ENCODE measurements at regions not wholly inside any gene's neighbourhood (a gene's known extent, or its start where the extent isn't known, plus 50 kb on each side); places are given as distances from the start of the nearest gene placed in this dataset.

GRCh38 chr11:13223112-13223511, 54.5 kb upstream of the BMAL1 start:
- Histone ChIP-seq H3K4me3 (replicated peaks in 1 of 3; ENCODE audit: insufficient read depth in 1 of 3, low read depth in 2 of 3, low read length in 3 of 3) (no peak overlapping the region), H3K9me3 (ENCODE audit: low read length) (no peaks in the 10 kb centered on the region), H3K36me3 (replicated peaks in 1 of 2; ENCODE audit: control insufficient read depth in 1 of 2, insufficient read depth in 2 of 2, low read length in 2 of 2) (no peaks in the 10 kb centered on the region), H3K4me1 (ENCODE audit: insufficient read depth, low read length) (no peaks in the 10 kb centered on the region), H3K27me3 (ENCODE audit: control insufficient read depth in 1 of 2, insufficient read depth in 2 of 2, low read length in 2 of 2) (peaks cover 0 to 7% of the 10 kb centered on the region in 2 experiments; a peak in 2 of 5 replicates), H2AFZ (ENCODE audit: low read length) (no peak overlapping the region), H3K9ac (ENCODE audit: insufficient read depth, low read depth, low read length) (no peak overlapping the region), H3K79me2 (ENCODE audit: insufficient read depth, low read length) (no peaks in the 10 kb centered on the region), H3K27ac (ENCODE audit: extremely low read length, insufficient read depth, low read length) (no peak overlapping the region), H3K4me2 (ENCODE audit: low read depth, low read length) (no peak overlapping the region), H4K20me1 (ENCODE audit: insufficient read depth, low read length) (no peaks in the 10 kb centered on the region)
- ChIA-PET CTCF (ENCODE audit: low intra/inter-chr PET ratio, low total read pairs) (no interaction called here), POLR2A (no interaction called here)
- DNase-seq (ENCODE audit: low spot score) (no peak), ATAC-seq (no peak), FAIRE-seq (no peak)
- no peak for TF ChIP-seq MTA1 (CRISPR knock-in tag; IDR thresholded peaks at IDR 0.05; ENCODE audit: borderline replicate concordance)
- TF ChIP-seq, protein P1, sequence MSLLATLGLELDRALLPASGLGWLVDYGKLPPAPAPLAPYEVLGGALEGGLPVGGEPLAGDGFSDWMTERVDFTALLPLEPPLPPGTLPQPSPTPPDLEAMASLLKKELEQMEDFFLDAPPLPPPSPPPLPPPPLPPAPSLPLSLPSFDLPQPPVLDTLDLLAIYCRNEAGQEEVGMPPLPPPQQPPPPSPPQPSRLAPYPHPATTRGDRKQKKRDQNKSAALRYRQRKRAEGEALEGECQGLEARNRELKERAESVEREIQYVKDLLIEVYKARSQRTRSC (CRISPR knock-in tag; IDR thresholded peaks at IDR 0.05; ENCODE audit: low read depth), result no peak
- TF ChIP-seq TBP (CRISPR knock-in tag; IDR thresholded peaks at IDR 0.05), result no peak
- no peak for TF ChIP-seq NR2F6 (IDR thresholded peaks at IDR 0.05)
- no peak for TF ChIP-seq NR2F6 (CRISPR knock-in tag; IDR thresholded peaks at IDR 0.05)
- intact Hi-C loops (cut with micrococcal nuclease; ENCODE audit: unreplicated experiment) (no loop called here), in situ Hi-C loops (cut with HindIII; ENCODE audit: extremely low pct_ligation_motif_present, low pct_unique_long_range_greater_than_20kb) (no loop called here)
- BruUV-seq (replicated peaks), result no TSS peak
- 0% methylated on average over 5 of the region's 5 CpGs for WGBS (ENCODE audit: low lambda C conversion rate)

GRCh38 chr11:13224324-13224723, 53.3 kb upstream of the BMAL1 start:
- no peak for ATAC-seq
- in situ Hi-C loops (cut with HindIII; ENCODE audit: extremely low pct_ligation_motif_present, low pct_unique_long_range_greater_than_20kb), result no loop called here
- TF ChIP-seq CC2D1A (CRISPR knock-in tag; IDR thresholded peaks at IDR 0.05), result no peak
- TF ChIP-seq ZNF83 (CRISPR knock-in tag; IDR thresholded peaks at IDR 0.05; ENCODE audit: borderline replicate concordance), result no peak
- no peak for TF ChIP-seq ARID3A (IDR thresholded peaks at IDR 0.05; ENCODE audit: low read depth, low read length)
- no peak for TF ChIP-seq ZNF232 (CRISPR knock-in tag; IDR thresholded peaks at IDR 0.05; ENCODE audit: borderline replicate concordance)
- no peak for TF ChIP-seq KLF13 (CRISPR knock-in tag; IDR thresholded peaks at IDR 0.05)
- no peak for TF ChIP-seq ZBTB38 (CRISPR knock-in tag; IDR thresholded peaks at IDR 0.05)
- TF ChIP-seq ZNF317 (CRISPR knock-in tag; IDR thresholded peaks at IDR 0.05), result no peak
- no peak for TF ChIP-seq TCF7L2 (IDR thresholded peaks at IDR 0.05; ENCODE audit: low read depth, low read length)
- TF ChIP-seq BCL6 (CRISPR knock-in tag; IDR thresholded peaks at IDR 0.05), result no peak
- no peak for TF ChIP-seq ZBTB8A (CRISPR knock-in tag; IDR thresholded peaks at IDR 0.05; ENCODE audit: borderline replicate concordance, low read depth)
- no peak for TF ChIP-seq ZNF746 (CRISPR knock-in tag; IDR thresholded peaks at IDR 0.05)
- TF ChIP-seq ZNF230 (CRISPR knock-in tag; IDR thresholded peaks at IDR 0.05), result no peak
- TF ChIP-seq, protein P2, sequence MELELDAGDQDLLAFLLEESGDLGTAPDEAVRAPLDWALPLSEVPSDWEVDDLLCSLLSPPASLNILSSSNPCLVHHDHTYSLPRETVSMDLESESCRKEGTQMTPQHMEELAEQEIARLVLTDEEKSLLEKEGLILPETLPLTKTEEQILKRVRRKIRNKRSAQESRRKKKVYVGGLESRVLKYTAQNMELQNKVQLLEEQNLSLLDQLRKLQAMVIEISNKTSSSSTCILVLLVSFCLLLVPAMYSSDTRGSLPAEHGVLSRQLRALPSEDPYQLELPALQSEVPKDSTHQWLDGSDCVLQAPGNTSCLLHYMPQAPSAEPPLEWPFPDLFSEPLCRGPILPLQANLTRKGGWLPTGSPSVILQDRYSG (CRISPR knock-in tag; IDR thresholded peaks at IDR 0.05), result no peak
- TF ChIP-seq ZNF12 (CRISPR knock-in tag; IDR thresholded peaks at IDR 0.05), result no peak
- no peak for TF ChIP-seq NR2C2 (CRISPR knock-in tag; IDR thresholded peaks at IDR 0.05; ENCODE audit: borderline replicate concordance)

More at GRCh38 chr11:13224324-13224723, 53.3 kb upstream of the BMAL1 start:
- no peak overlapping the region for H3K27ac ChIP-seq (ENCODE audit: extremely low read length, insufficient read depth, low read length)
- FAIRE-seq, result no peak
- H3K4me2 ChIP-seq (ENCODE audit: low read depth, low read length), result no peak overlapping the region
- no peak overlapping the region for H3K4me3 ChIP-seq (replicated peaks in 1 of 3; ENCODE audit: insufficient read depth in 1 of 3, low read depth in 2 of 3, low read length in 3 of 3)
- H3K79me2 ChIP-seq (ENCODE audit: insufficient read depth, low read length), result no peaks in the 10 kb centered on the region
- H3K27me3 ChIP-seq (ENCODE audit: control insufficient read depth in 1 of 2, insufficient read depth in 2 of 2, low read length in 2 of 2), result peaks cover 0 to 11% of the 10 kb centered on the region in 2 experiments; a peak in 3 of 5 replicates
- no peaks in the 10 kb centered on the region for H3K36me3 ChIP-seq (replicated peaks in 1 of 2; ENCODE audit: control insufficient read depth in 1 of 2, insufficient read depth in 2 of 2, low read length in 2 of 2)
- ChIA-PET CTCF (ENCODE audit: low intra/inter-chr PET ratio, low total read pairs) (no interaction called here), POLR2A (no interaction called here)
- BruUV-seq (replicated peaks), result no TSS peak
- 51% methylated on average over 1 of the region's 1 CpG for WGBS (ENCODE audit: low lambda C conversion rate)
- no peaks in the 10 kb centered on the region for H3K4me1 ChIP-seq (ENCODE audit: insufficient read depth, low read length)
- no peak overlapping the region for H2AFZ ChIP-seq (ENCODE audit: low read length)
- H3K9me3 ChIP-seq (ENCODE audit: low read length), result no peaks in the 10 kb centered on the region
- intact Hi-C loops (cut with micrococcal nuclease; ENCODE audit: unreplicated experiment), result no loop called here
- H4K20me1 ChIP-seq (ENCODE audit: insufficient read depth, low read length), result no peaks in the 10 kb centered on the region
- no peak for DNase-seq (ENCODE audit: low spot score)
- no peak overlapping the region for H3K9ac ChIP-seq (ENCODE audit: insufficient read depth, low read depth, low read length)

All from HepG2 (cell line).